Calu3 (cell line): ENCODE measurements at regions not wholly inside any gene's neighbourhood (a gene's known extent, or its start where the extent isn't known, plus 50 kb on each side); places are given as distances from the start of the nearest gene placed in this dataset.

Source experiments
- BruUV-seq: library from RNA; stranded (reverse); fragments of 400-500 nt; replicated peaks from 2 replicates; lab custom pipeline; 2021; lab: Mats Ljungman, UMichigan
- CTCF ChIA-PET: fragments of 300-600 bp; sonication (Branson Sonifier 250); formaldehyde crosslinking; loops from one replicate; lab custom pipeline; 2022; ENCODE audit warnings: antibody characterized with exemption; lab: Charles Lee
- DNase-seq: peaks from one replicate; pipeline ENCODE4 v3.0.0; 2022
- H3K27ac Mint-ChIP-seq: one replicate; pipeline ENCODE4 v1.8.0; 2022; ENCODE audit warnings: mixed read lengths; ENCODE audit not compliant: unreplicated experiment
- H3K27me3 Mint-ChIP-seq: one replicate; pipeline ENCODE4 v1.8.0; 2022; ENCODE audit warnings: mixed read lengths; ENCODE audit not compliant: unreplicated experiment
- H3K36me3 Mint-ChIP-seq: one replicate; pipeline ENCODE4 v1.8.0; 2022; ENCODE audit warnings: mild to moderate bottlenecking, moderate library complexity, mixed read lengths; ENCODE audit not compliant: insufficient read depth, unreplicated experiment
- H3K4me1 Mint-ChIP-seq: one replicate; pipeline ENCODE4 v1.8.0; 2022; ENCODE audit warnings: mild to moderate bottlenecking, low read depth, mixed read lengths; ENCODE audit not compliant: unreplicated experiment
- H3K4me3 Mint-ChIP-seq: one replicate; pipeline ENCODE4 v1.8.0; 2022; ENCODE audit warnings: mild to moderate bottlenecking, low read depth, moderate library complexity, mixed read lengths; ENCODE audit not compliant: unreplicated experiment
- H3K9me3 Mint-ChIP-seq: one replicate; pipeline ENCODE4 v1.8.0; 2022; ENCODE audit warnings: low read depth, mixed read lengths; ENCODE audit not compliant: unreplicated experiment
- intact Hi-C: fragments of 100-400 bp; cut with micrococcal nuclease; formaldehyde crosslinking; loops from one replicate; pipeline ENCODE4 v1.10.0; 2022; ENCODE audit not compliant: unreplicated experiment
- TF ChIP-seq, protein P1 (sequence below): fragments of 200-600 bp; IDR thresholded peaks from one replicate; pipeline ENCODE4 v1.8.0; 2022; ENCODE audit warnings: antibody characterized with exemption; ENCODE audit not compliant: unreplicated experiment

GRCh38 chr1:170604065-170604464 is 59.9 kb upstream of the PRRX1 start:
- H3K4me1 Mint-ChIP-seq = no peaks in the 10 kb centered on the region
- no peak overlapping the region for H3K4me3 Mint-ChIP-seq
- no peaks in the 10 kb centered on the region for H3K36me3 Mint-ChIP-seq
- TF ChIP-seq, protein P1, sequence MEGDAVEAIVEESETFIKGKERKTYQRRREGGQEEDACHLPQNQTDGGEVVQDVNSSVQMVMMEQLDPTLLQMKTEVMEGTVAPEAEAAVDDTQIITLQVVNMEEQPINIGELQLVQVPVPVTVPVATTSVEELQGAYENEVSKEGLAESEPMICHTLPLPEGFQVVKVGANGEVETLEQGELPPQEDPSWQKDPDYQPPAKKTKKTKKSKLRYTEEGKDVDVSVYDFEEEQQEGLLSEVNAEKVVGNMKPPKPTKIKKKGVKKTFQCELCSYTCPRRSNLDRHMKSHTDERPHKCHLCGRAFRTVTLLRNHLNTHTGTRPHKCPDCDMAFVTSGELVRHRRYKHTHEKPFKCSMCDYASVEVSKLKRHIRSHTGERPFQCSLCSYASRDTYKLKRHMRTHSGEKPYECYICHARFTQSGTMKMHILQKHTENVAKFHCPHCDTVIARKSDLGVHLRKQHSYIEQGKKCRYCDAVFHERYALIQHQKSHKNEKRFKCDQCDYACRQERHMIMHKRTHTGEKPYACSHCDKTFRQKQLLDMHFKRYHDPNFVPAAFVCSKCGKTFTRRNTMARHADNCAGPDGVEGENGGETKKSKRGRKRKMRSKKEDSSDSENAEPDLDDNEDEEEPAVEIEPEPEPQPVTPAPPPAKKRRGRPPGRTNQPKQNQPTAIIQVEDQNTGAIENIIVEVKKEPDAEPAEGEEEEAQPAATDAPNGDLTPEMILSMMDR = no peak
- no TSS peak for BruUV-seq
- no peaks in the 10 kb centered on the region for H3K27me3 Mint-ChIP-seq
- no peak overlapping the region for H3K27ac Mint-ChIP-seq
- intact Hi-C loops = no loop called here
- H3K9me3 Mint-ChIP-seq = peaks cover 14% of the 10 kb centered on the region
- CTCF ChIA-PET = no interaction called here
- DNase-seq = no peak

DNA sequence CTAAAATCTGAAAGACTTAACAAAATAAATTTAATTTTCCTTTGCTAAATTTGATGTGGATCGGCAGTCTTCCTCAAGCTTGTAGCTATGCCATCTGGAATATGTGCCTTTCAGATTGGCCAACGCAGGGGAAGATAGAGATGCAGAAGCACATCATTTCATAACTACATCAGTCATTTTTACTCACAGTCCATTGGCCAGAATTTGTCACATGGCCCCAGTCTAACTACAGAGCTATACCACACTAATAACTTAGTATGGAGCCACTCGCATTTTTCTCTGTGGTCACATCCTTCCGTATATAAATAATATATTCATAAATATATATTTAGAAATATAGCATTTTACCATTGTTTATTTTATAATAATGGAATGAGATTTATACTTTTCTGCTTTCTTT is 59.0 kb upstream of the PRRX1 start:
- Mint-ChIP-seq H3K4me1 (no peaks in the 10 kb centered on the region), H3K9me3 (peaks cover 14% of the 10 kb centered on the region), H3K36me3 (no peaks in the 10 kb centered on the region), H3K27ac (no peak overlapping the region), H3K27me3 (no peaks in the 10 kb centered on the region), H3K4me3 (no peak overlapping the region)
- DNase-seq = no peak
- TF ChIP-seq, protein P1 = no peak
- CTCF ChIA-PET = interaction anchor here (0.7 kb wide), 1 partner anchor 14 kb away, joined by 3 read pairs; no protein-coding TSS in a partner anchor
- intact Hi-C loops = no loop called here
- BruUV-seq = no TSS peak
